ENCODE measurements at regions not wholly inside any gene's neighbourhood (a gene's known extent, or its start where the extent isn't known, plus 50 kb on each side); places are given as distances from the start of the nearest gene placed in this dataset.

DNA sequence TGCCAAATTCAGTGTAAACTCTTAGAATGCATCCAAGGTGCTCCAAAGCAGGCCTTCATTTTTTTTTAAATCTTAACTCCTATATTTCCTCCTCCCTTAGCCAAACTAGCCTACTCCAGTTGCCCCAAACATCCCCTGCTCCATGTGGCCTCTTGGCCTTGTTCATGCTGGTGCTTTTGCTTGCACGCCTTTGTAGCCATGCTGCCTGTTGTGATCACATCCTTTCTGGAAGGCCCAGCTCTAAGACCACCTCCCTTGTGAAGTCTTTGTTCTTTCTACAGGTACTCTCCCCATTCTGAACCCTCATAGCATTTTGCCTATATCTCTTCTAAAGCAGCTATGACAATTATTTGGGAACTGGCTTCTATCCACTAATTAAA, 375.3 kb upstream of the NFE2L3 start:
- TF ChIP-seq, protein P1, sequence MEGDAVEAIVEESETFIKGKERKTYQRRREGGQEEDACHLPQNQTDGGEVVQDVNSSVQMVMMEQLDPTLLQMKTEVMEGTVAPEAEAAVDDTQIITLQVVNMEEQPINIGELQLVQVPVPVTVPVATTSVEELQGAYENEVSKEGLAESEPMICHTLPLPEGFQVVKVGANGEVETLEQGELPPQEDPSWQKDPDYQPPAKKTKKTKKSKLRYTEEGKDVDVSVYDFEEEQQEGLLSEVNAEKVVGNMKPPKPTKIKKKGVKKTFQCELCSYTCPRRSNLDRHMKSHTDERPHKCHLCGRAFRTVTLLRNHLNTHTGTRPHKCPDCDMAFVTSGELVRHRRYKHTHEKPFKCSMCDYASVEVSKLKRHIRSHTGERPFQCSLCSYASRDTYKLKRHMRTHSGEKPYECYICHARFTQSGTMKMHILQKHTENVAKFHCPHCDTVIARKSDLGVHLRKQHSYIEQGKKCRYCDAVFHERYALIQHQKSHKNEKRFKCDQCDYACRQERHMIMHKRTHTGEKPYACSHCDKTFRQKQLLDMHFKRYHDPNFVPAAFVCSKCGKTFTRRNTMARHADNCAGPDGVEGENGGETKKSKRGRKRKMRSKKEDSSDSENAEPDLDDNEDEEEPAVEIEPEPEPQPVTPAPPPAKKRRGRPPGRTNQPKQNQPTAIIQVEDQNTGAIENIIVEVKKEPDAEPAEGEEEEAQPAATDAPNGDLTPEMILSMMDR (conservative IDR thresholded peaks at IDR 0.05), result no peak
- TF ChIP-seq EZH2 (IDR thresholded peaks at IDR 0.05; ENCODE audit: low read depth), result no peak
